ENCODE measurements at regions not wholly inside any gene's neighbourhood (a gene's known extent, or its start where the extent isn't known, plus 50 kb on each side); places are given as distances from the start of the nearest gene placed in this dataset.

GRCh38 chr16:76985392-76986045 is 205.5 kb upstream of the MON1B start:
- no peak for DNase-seq (ENCODE audit: low read depth)
- no peak for TF ChIP-seq POLR2A (IDR thresholded peaks at IDR 0.05; ENCODE audit: extremely low read depth, insufficient read length)
- no peak for TF ChIP-seq MYC (IDR thresholded peaks at IDR 0.05; ENCODE audit: low read depth, low read length)
- no peak for TF ChIP-seq CTCF (IDR thresholded peaks at IDR 0.05; ENCODE audit: low read depth, low read length)
- TF ChIP-seq MAX (IDR thresholded peaks at IDR 0.05; ENCODE audit: low read depth, low read length) = no peak
- H3K4me3 ChIP-seq (ENCODE audit: low read depth, low read length) = no peak overlapping the region

DNA sequence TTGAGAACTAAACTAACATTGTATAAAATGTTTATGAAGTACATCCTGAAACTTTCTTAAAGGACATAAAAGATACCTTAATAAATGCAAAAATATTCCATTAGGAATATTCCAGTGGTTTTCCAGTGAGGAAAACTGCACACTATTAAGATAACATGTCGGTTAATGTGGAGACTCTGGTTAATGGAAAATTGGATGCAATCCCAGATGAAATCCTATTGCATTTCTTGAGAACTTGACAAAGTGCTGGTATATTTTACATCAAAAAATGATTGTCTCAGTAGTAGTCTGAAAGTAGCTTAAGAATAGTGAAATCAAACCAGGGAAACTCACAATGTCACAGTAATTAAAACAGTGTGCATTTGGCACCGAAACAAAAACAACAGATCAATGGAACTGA is 202.5 kb upstream of the MON1B start:
- no peak for DNase-seq (ENCODE audit: low read depth)
- TF ChIP-seq MAX (IDR thresholded peaks at IDR 0.05; ENCODE audit: low read depth, low read length) (no peak), CTCF (IDR thresholded peaks at IDR 0.05; ENCODE audit: low read depth, low read length) (no peak), MYC (IDR thresholded peaks at IDR 0.05; ENCODE audit: low read depth, low read length) (no peak), POLR2A (IDR thresholded peaks at IDR 0.05; ENCODE audit: extremely low read depth, insufficient read length) (no peak)
- no peak overlapping the region for H3K4me3 ChIP-seq (ENCODE audit: low read depth, low read length)

GRCh38 chr16:77002644-77003043 is 188.3 kb upstream of the MON1B start:
- DNase-seq (ENCODE audit: low read depth) = no peak
- TF ChIP-seq MYC (IDR thresholded peaks at IDR 0.05; ENCODE audit: low read depth, low read length) = no peak
- TF ChIP-seq MAX (IDR thresholded peaks at IDR 0.05; ENCODE audit: low read depth, low read length) = no peak
- TF ChIP-seq CTCF (IDR thresholded peaks at IDR 0.05; ENCODE audit: low read depth, low read length) = no peak
- no peak for TF ChIP-seq POLR2A (IDR thresholded peaks at IDR 0.05; ENCODE audit: extremely low read depth, insufficient read length)
- H3K4me3 ChIP-seq (ENCODE audit: low read depth, low read length) = no peak overlapping the region

- no peak for DNase-seq (ENCODE audit: low read depth)
- no peak for TF ChIP-seq CTCF (IDR thresholded peaks at IDR 0.05; ENCODE audit: low read depth, low read length)
- TF ChIP-seq MYC (IDR thresholded peaks at IDR 0.05; ENCODE audit: low read depth, low read length) = no peak
- no peak for TF ChIP-seq POLR2A (IDR thresholded peaks at IDR 0.05; ENCODE audit: extremely low read depth, insufficient read length)
- no peak for TF ChIP-seq MAX (IDR thresholded peaks at IDR 0.05; ENCODE audit: low read depth, low read length)
- H3K4me3 ChIP-seq (ENCODE audit: low read depth, low read length) = no peak overlapping the region
Observed at GRCh38 chr16:77009453-77009852, 181.5 kb upstream of the MON1B start.

GRCh38 chr16:77014441-77014840 is 176.5 kb upstream of the MON1B start:
- TF ChIP-seq CTCF (IDR thresholded peaks at IDR 0.05; ENCODE audit: low read depth, low read length) (no peak), MAX (IDR thresholded peaks at IDR 0.05; ENCODE audit: low read depth, low read length) (no peak), MYC (IDR thresholded peaks at IDR 0.05; ENCODE audit: low read depth, low read length) (no peak), POLR2A (IDR thresholded peaks at IDR 0.05; ENCODE audit: extremely low read depth, insufficient read length) (no peak)
- H3K4me3 ChIP-seq (ENCODE audit: low read depth, low read length) = no peak overlapping the region
- DNase-seq (ENCODE audit: low read depth) = no peak
